Uterus (tissue), 3 donors: ENCODE measurements at regions not wholly inside any gene's neighbourhood (a gene's known extent, or its start where the extent isn't known, plus 50 kb on each side); places are given as distances from the start of the nearest gene placed in this dataset.

Experiments
- DNase-seq, 2 donors: peaks; one replicate each; pipeline ENCODE4 v3.0.0-alpha.2; 2019 to 2020
- H3K27ac ChIP-seq, 2 donors: fragments of 200-600 bp; sonication (generic); 1 replicate in 1 of 2; 2 replicates in 1 of 2; pipeline ENCODE4 v1.5.1; 2016 to 2018
- H3K27me3 ChIP-seq, 2 donors: fragments of 200-600 bp; sonication (generic); one replicate each; pipeline ENCODE4 v1.5.1; 2018 to 2019; ENCODE audit warnings: control low read depth in 1 of 2
- H3K36me3 ChIP-seq, 2 donors: fragments of 200-600 bp; sonication (generic); one replicate each; pipeline ENCODE4 v1.5.1; 2019; ENCODE audit warnings: control low read depth in 1 of 2
- H3K4me1 ChIP-seq, 2 donors: fragments of 200-600 bp; sonication (generic); one replicate each; pipeline ENCODE4 v1.5.1; 2018 to 2019; ENCODE audit warnings: control low read depth in 1 of 2
- H3K4me3 ChIP-seq, 2 donors: fragments of 200-600 bp; sonication (generic); 1 replicate in 1 of 2; 2 replicates in 1 of 2; pipeline ENCODE4 v1.5.1; 2018 to 2019; ENCODE audit warnings: mild to moderate bottlenecking in 1 of 2
- H3K9me3 ChIP-seq, 2 donors: fragments of 200-600 bp; sonication (generic); one replicate each; pipeline ENCODE4 v1.5.1; 2019; ENCODE audit warnings: control low read depth in 1 of 2
- CTCF ChIP-seq, 4 experiments: fragments of 200-600 bp in 2 of 4; fragments of 450-650 bp in 2 of 4; sonication (generic) in 2 of 4; IDR thresholded peaks; one replicate each; pipeline ENCODE4 v1.5.1; 2016 to 2019; ENCODE audit warnings: antibody characterized with exemption in 4 of 4, mild to moderate bottlenecking in 2 of 4, moderate library complexity in 1 of 4
- POLR2A ChIP-seq, 2 donors: fragments of 450-650 bp; IDR thresholded peaks; one replicate each; pipeline ENCODE4 v1.6.1; 2016; ENCODE audit warnings: antibody characterized with exemption in 2 of 2, mild to moderate bottlenecking in 1 of 2, moderate library complexity in 1 of 2
- intact Hi-C: fragments of 100-400 bp; cut with DNase I; formaldehyde crosslinking; loops from one replicate; pipeline ENCODE4 v1.15.1; 2023; ENCODE audit warnings: low total_unique reads
- donor health status: DM: yes; HTN: yes; CAD: no.

GRCh38 chr3:161690299-161690620 lies 193.7 kb downstream of the OTOL1 start:
- TF ChIP-seq POLR2A (IDR thresholded peaks at IDR 0.05) (no peak), CTCF (IDR thresholded peaks at IDR 0.05) (no peak)
- DNase-seq, result no peak
- no peaks in the 10 kb centered on the region for H3K27me3 ChIP-seq

GRCh38 chr3:161691677-161692076 lies 195.1 kb downstream of the OTOL1 start:
- H3K4me3 ChIP-seq, result no peak overlapping the region
- no peaks in the 10 kb centered on the region for H3K36me3 ChIP-seq
- TF ChIP-seq CTCF (IDR thresholded peaks at IDR 0.05) (no peak), POLR2A (IDR thresholded peaks at IDR 0.05) (no peak)
- no peaks in the 10 kb centered on the region for H3K9me3 ChIP-seq
- no peaks in the 10 kb centered on the region for H3K27me3 ChIP-seq
- no peak for DNase-seq
- H3K27ac ChIP-seq, result no peak overlapping the region
- no peaks in the 10 kb centered on the region for H3K4me1 ChIP-seq
- intact Hi-C loops, result no loop called here

More at GRCh38 chr3:161690299-161690620, 193.7 kb downstream of the OTOL1 start:
- H3K27ac ChIP-seq, result no peak overlapping the region
- intact Hi-C loops, result no loop called here
- H3K36me3 ChIP-seq, result no peaks in the 10 kb centered on the region
- H3K9me3 ChIP-seq, result no peaks in the 10 kb centered on the region
- no peaks in the 10 kb centered on the region for H3K4me1 ChIP-seq
- no peak overlapping the region for H3K4me3 ChIP-seq

- no peak for DNase-seq
- Histone ChIP-seq H3K9me3 (no peaks in the 10 kb centered on the region), H3K36me3 (no peaks in the 10 kb centered on the region), H3K4me3 (no peak overlapping the region), H3K27ac (no peak overlapping the region), H3K4me1 (no peaks in the 10 kb centered on the region), H3K27me3 (no peaks in the 10 kb centered on the region)
- intact Hi-C loops, result no loop called here
- no peak for TF ChIP-seq POLR2A (IDR thresholded peaks at IDR 0.05)
- no peak for TF ChIP-seq CTCF (IDR thresholded peaks at IDR 0.05)
Measured at GRCh38 chr3:161694682-161695564, 198.3 kb downstream of the OTOL1 start.

GRCh38 chr3:161695811-161696210 lies 199.2 kb downstream of the OTOL1 start:
- intact Hi-C loops, result no loop called here
- no peak for DNase-seq

More at GRCh38 chr3:161695811-161696210, 199.2 kb downstream of the OTOL1 start:
- Histone ChIP-seq H3K27ac (no peak overlapping the region), H3K27me3 (no peaks in the 10 kb centered on the region), H3K9me3 (no peaks in the 10 kb centered on the region), H3K4me3 (no peak overlapping the region), H3K4me1 (no peaks in the 10 kb centered on the region), H3K36me3 (no peaks in the 10 kb centered on the region)
- no peak for TF ChIP-seq CTCF (IDR thresholded peaks at IDR 0.05)
- no peak for TF ChIP-seq POLR2A (IDR thresholded peaks at IDR 0.05)
